HG03095 (cell line): ENCODE measurements at regions not wholly inside any gene's neighbourhood (a gene's known extent, or its start where the extent isn't known, plus 50 kb on each side); places are given as distances from the start of the nearest gene placed in this dataset.

Experiments used
- ATAC-seq: cut with Tn5 transposase; IDR thresholded peaks from one replicate; pipeline ENCODE4 v1.9.1; 2021; ENCODE audit warnings: moderate library complexity; ENCODE audit not compliant: unreplicated experiment

DNA sequence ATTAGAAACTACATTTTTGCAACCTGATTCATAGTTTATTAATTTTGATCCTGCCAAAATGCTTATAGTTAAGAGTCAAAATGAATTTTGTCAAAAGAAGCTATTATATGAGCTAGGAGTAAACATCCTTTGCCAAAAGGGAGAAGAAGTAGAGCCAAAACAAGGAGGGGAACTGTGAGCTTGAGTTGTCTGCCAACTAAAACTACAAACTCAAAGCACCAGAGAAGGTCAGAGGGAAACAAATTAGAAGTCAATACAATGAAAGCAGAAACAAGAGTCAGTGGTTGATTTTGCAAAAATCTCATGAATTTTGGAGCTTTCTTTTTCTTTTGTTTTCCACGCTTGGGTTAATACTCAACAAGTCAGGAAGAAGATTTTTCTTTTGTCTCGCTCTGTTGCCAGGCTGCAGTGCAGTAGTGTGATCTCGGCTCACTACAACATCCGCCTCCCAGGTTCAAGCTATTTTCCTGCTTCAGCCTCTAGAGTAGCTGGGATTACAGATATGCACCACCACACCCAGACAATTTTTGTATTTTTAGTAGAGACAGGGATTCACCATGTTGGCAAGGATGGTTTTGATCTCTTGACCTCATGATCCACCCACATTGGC is 508.5 kb downstream of the RIT2 start:
- no peak for ATAC-seq

- no peak for ATAC-seq
Measured at GRCh38 chr18:42611134-42611533, 504.4 kb downstream of the RIT2 start.

DNA sequence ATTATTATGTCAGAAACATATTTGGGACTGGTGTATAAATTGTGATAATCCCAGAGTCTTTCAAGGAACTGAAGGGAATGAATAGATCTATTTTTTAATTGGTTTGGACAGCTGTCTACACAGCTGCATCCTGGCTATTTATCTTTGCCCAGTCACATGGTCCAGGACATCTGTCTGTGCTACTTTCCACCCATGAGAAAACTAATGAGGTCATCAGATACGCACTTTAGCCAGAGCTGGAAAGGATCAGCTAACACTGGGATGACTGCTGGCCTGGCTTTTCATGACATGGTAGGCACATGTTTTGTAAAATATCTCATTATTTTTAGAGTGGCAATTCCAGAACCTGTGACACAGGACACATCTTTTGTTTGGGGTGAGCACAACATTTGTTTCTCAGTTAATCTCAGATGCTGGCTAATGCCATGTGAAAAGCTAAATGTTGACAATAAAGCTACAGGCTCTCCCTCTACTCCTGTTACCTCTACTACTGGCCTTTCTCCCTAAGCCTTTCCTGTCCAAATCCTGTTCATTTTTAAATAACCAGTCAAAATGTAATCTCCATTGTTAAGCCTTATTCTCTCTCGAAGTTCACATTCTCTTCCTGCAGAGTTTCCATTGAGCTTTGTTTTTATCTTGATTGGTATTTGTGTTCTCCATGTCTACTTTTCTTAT is 500.7 kb downstream of the RIT2 start:
- no peak for ATAC-seq

- no peak for ATAC-seq
Measured at GRCh38 chr18:42617221-42617620, 498.3 kb downstream of the RIT2 start.

- ATAC-seq = no peak
Measured at GRCh38 chr18:42619771-42620170, 495.7 kb downstream of the RIT2 start.

- no peak for ATAC-seq
Measured at GRCh38 chr18:42620657-42621056, 494.8 kb downstream of the RIT2 start.

DNA sequence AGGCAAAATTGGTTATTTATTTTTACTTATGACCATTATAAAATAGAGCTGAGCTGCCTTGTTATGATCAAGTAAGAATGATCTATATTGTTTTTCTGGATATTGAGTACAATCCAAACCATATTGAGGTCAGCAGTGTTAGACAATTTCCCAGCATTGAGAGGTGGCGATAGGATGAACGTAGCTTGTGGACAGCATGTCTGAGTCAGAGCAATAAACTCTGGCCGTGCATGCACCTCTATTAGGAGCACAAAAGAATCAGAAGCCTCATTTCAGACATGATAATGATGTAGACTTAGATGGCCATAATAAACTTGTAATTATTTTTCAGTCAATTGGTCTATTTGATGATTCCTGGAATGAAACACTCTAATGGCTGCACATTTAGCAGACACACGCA is 491.6 kb downstream of the RIT2 start:
- ATAC-seq = no peak

DNA sequence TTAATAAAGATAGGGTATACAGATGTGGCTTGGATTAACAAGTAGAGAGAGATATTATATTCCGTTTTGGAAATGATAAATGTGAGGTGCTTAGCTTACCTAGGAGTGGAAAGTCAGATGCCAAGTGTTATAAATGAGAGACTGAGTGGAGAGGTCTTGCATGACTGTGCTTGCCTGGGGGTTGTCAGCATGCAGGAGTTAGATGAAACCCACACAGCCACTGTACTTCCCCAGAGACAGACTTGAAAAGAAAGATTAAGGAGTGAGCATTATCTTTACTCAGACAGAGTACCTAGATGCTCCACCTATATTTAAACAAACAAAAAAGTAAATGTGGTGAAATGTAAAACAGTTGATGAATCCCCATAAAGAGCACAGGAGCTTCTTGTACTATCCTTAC is 482.7 kb downstream of the RIT2 start:
- ATAC-seq = no peak

GRCh38 chr18:42635378-42636048 is 480.0 kb downstream of the RIT2 start:
- ATAC-seq = no peak

DNA sequence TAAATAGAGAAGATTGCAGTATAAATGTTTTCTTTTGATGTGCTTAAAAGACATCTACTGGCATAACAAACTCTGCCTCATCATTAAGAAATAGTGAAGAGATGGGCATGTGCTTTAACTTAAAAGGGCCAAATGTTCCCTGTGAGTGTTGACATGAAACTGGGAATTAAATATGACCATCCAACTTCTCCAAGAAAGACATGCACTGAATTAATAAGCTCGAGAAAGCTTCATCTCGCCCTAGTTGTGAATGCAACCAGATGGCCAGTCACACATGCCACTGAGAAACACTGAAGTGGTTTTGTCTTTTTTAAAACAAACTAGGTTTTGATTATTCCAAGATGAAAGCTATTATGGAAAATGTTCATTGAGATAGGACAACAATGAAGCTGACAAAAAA is 479.2 kb downstream of the RIT2 start:
- ATAC-seq = no peak

DNA sequence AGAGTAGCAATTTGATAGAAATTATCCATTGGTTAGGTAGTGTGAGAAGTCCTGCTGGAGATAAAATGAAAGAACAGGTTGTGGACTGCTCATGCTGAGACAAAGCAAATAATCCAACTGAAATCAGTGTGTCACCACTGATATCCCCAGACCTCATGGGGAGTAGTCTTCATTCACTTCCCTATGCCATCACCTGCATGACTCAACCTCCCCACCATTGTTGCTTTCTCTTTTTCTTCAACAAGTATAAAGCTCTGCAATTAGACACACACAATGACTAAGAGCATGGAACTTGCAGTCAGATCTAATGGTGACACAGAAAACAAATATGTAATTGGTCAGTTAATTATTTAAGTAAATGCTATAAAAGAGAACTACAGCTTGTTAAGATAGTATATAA is 475.3 kb downstream of the RIT2 start:
- no peak for ATAC-seq

DNA sequence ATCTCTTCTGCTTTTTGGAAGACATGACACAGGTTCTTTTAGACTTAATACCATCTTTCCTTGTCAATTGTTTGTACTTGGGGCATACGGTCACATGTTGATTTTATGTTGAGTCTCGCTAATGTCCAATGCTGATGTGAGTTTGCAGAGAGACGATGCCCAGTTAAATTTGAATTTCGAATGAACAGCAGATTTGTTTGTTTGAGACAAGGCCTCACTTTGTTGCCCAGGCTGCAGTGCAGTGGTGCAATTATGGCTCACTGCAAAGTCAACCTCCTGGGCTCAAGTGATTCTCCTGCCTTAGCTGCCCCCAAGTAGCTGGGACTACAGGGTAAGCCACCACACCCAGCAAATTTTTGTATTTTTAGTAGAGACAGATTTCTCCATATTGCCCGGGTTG is 473.5 kb downstream of the RIT2 start:
- ATAC-seq = no peak

DNA sequence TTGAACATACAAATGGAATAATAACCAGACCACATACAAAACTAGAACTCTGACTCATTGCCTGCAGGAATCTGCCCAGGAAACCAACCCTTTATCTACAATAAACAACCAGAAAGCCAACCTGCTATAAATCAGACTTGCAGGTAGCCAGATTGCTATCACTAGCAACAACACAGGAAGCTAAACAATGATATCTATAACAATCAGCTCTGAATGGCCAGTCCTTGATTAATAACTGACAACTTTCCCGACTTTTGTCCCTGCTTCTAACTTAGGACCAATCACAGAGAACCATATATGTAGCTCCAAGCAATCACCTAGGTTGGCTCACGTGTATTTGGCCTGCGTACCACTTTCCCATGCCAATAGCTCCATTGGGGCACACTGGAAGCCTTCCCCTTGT is 470.8 kb downstream of the RIT2 start:
- no peak for ATAC-seq

GRCh38 chr18:42649331-42650035 is 466.0 kb downstream of the RIT2 start:
- no peak for ATAC-seq

DNA sequence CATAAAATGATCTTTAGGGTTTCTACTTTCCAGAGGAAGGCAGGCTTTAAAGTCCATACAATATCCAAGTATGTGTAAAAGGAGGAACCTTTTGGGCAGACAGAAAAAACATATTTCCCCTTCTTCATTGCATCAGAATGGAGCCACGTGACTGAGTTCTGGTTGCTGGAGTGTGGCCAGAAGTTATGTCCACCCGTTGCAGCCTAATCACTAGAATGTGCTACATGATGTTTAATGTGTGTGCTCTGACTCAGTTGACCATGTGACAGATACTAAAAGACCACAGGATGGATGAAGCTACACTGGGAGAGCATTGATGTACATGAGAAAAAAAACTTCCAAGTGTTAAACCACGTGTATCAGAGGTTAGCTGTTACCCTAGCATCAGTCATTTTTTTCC is 460.9 kb downstream of the RIT2 start:
- ATAC-seq = no peak

GRCh38 chr18:42657551-42657950 is 457.9 kb downstream of the RIT2 start:
- no peak for ATAC-seq

DNA sequence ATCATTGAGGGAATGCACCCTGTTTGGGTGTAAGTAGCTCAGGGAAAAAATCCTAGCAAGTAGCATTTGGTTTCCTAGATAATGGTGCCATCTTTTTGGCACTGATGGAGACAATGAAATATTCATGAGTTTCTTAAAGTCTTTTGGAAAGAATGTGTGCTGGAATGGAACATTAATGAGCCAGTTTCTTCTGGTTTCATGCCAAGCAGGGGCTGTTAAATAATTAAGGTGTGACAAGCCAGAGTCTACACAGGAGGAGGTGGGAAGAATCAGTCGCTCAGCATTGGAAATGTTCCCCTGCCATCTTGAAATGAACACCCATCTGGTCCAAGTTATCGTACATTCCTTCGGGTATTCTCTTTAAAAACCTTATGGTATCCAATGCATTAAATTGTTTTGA is 457.3 kb downstream of the RIT2 start:
- no peak for ATAC-seq

DNA sequence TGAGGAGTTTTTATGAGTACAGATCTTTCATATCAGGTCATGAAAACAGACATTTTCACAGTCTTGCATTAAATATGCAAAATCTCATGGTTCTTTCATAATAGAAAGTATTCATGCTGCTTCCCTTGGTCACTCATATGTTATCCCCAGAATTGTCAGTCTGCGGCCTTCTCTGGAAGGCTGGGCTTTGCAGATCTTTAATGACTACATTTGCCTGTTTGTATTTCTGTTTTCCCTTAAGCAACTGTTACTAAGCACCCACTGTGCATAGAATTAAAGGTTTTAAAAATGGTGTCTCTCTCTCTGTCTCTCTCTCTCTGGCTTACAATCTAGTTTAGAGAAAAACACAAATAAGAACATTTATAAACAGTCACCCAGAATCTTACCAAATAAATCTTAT is 456.3 kb downstream of the RIT2 start:
- ATAC-seq = no peak

- no peak for ATAC-seq
Measured at GRCh38 chr18:42670860-42671259, 444.6 kb downstream of the RIT2 start.

DNA sequence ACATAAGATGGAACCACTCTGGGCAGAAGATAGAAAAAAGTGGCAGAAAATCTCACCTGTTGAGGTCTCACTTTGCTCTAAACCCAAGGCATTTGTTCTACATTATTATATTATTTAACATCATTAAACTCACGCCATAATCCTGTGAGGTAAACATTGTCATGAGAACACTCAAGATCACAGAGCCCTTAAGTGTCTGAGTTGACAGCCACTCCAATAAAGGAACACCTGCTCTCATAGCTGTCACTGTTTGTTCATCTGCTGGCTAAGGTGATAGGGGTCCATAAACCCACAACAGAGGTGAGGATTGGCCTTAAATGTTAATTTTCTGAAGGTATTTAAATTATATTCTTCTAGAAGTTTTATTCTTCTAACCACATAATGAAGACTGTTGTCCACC is 439.7 kb downstream of the RIT2 start:
- ATAC-seq = no peak

- ATAC-seq = no peak
Measured at GRCh38 chr18:42683094-42683493, 432.4 kb downstream of the RIT2 start.

GRCh38 chr18:42689310-42689709 is 426.2 kb downstream of the RIT2 start:
- no peak for ATAC-seq
